ENCODE measurements at regions not wholly inside any gene's neighbourhood (a gene's known extent, or its start where the extent isn't known, plus 50 kb on each side); places are given as distances from the start of the nearest gene placed in this dataset.
A peak's percentile ranks its signal among the peaks of the same experiment; 100 is the strongest.

DNA sequence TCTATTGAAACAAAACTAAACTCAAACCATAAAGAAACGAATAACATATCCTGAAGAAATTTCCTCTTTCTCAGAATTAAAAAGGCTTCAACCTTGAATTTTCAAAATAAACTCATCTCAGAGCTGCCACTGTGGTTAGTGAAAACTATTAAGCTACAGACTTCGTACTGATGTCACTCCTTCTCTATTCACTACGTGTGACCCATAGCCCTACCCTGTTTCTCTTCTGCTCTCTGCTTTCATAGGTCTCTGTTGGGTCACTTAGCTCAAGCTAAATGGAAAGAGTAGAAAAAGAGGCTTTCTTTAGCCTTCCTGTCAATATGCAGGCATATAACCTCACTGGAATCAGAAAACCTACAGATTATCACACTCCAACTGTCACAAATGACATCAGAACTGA lies 126.6 kb upstream of the MME start:
- Histone ChIP-seq H3K9me3 (ENCODE audit: control insufficient read depth, low read length) (peaks cover 9% of the 10 kb centered on the region), H3K36me3 (ENCODE audit: control insufficient read depth in 1 of 2, insufficient read depth in 2 of 2, low read depth in 1 of 2, low read length in 2 of 2) (no peaks in the 10 kb centered on the region), H3K4me3 (ENCODE audit: insufficient read depth in 1 of 2, low read depth in 1 of 2, low read length in 2 of 2) (no peak overlapping the region), H3K4me2 (ENCODE audit: low read length, poor library complexity, severe bottlenecking) (no peak overlapping the region), H3K27ac (ENCODE audit: low read length, poor library complexity, severe bottlenecking) (no peak overlapping the region), H3K14ac (ENCODE audit: low read length in 2 of 2) (no peak overlapping the region), H3K4ac (ENCODE audit: low read depth in 1 of 2, low read length in 2 of 2) (no peak overlapping the region), H3K18ac (ENCODE audit: low read depth in 1 of 2, low read length in 2 of 2) (no peak overlapping the region), H2BK15ac (ENCODE audit: low read depth, poor library complexity, severe bottlenecking) (no peak overlapping the region), H2AK5ac (ENCODE audit: low read length, severe bottlenecking) (no peak overlapping the region), H3K9ac (ENCODE audit: low read length) (peak overlapping the region; percentile 9), H3K23ac (ENCODE audit: low read length in 2 of 2) (no peak overlapping the region), H3K79me1 (replicated peaks; ENCODE audit: low read length, poor library complexity, severe bottlenecking) (no peaks in the 10 kb centered on the region), H2BK5ac (ENCODE audit: low read depth, low read length, poor library complexity, severe bottlenecking) (no peak overlapping the region), H4K8ac (ENCODE audit: low read length) (no peak overlapping the region), H4K91ac (ENCODE audit: low read length) (no peak overlapping the region), H3K4me1 (ENCODE audit: control insufficient read depth, insufficient read depth, low read depth, low read length) (no peaks in the 10 kb centered on the region), H2BK120ac (ENCODE audit: low read depth, low read length) (no peak overlapping the region), H3K27me3 (ENCODE audit: control insufficient read depth in 1 of 2, insufficient read depth in 1 of 2, low read length in 2 of 2) (no peaks in the 10 kb centered on the region), H2AFZ (ENCODE audit: low read depth, low read length) (no peak overlapping the region), H2BK12ac (ENCODE audit: low read length in 2 of 2) (no peak overlapping the region)
- no peak for DNase-seq
- WGBS: 66% methylated on average over 2 of the region's 3 CpGs

- H3K23ac ChIP-seq (ENCODE audit: low read length in 2 of 2): no peak overlapping the region
- no peak overlapping the region for H2AFZ ChIP-seq (ENCODE audit: low read depth, low read length)
- no peak overlapping the region for H3K4me3 ChIP-seq (ENCODE audit: insufficient read depth in 1 of 2, low read depth in 1 of 2, low read length in 2 of 2)
- no peak overlapping the region for H3K27ac ChIP-seq (ENCODE audit: low read length, poor library complexity, severe bottlenecking)
- H3K36me3 ChIP-seq (ENCODE audit: control insufficient read depth in 1 of 2, insufficient read depth in 2 of 2, low read depth in 1 of 2, low read length in 2 of 2): no peaks in the 10 kb centered on the region
- no peak overlapping the region for H4K8ac ChIP-seq (ENCODE audit: low read length)
- H3K79me1 ChIP-seq (replicated peaks; ENCODE audit: low read length, poor library complexity, severe bottlenecking): no peaks in the 10 kb centered on the region
- no peak overlapping the region for H2BK120ac ChIP-seq (ENCODE audit: low read depth, low read length)
- no peaks in the 10 kb centered on the region for H3K27me3 ChIP-seq (ENCODE audit: control insufficient read depth in 1 of 2, insufficient read depth in 1 of 2, low read length in 2 of 2)
- DNase-seq: no peak
- H3K9ac ChIP-seq (ENCODE audit: low read length): no peak overlapping the region
- WGBS: no CpG with 5 or more reads among the region's 6 CpGs
- no peak overlapping the region for H3K18ac ChIP-seq (ENCODE audit: low read depth in 1 of 2, low read length in 2 of 2)
- H4K91ac ChIP-seq (ENCODE audit: low read length): no peak overlapping the region
- H3K4me1 ChIP-seq (ENCODE audit: control insufficient read depth, insufficient read depth, low read depth, low read length): no peaks in the 10 kb centered on the region
- H3K4me2 ChIP-seq (ENCODE audit: low read length, poor library complexity, severe bottlenecking): no peak overlapping the region
- H2BK5ac ChIP-seq (ENCODE audit: low read depth, low read length, poor library complexity, severe bottlenecking): no peak overlapping the region
- no peak overlapping the region for H3K14ac ChIP-seq (ENCODE audit: low read length in 2 of 2)
- no peak overlapping the region for H2BK12ac ChIP-seq (ENCODE audit: low read length in 2 of 2)
- peaks cover 9% of the 10 kb centered on the region for H3K9me3 ChIP-seq (ENCODE audit: control insufficient read depth, low read length)
- no peak overlapping the region for H2AK5ac ChIP-seq (ENCODE audit: low read length, severe bottlenecking)
- H3K4ac ChIP-seq (ENCODE audit: low read depth in 1 of 2, low read length in 2 of 2): no peak overlapping the region
- no peak overlapping the region for H2BK15ac ChIP-seq (ENCODE audit: low read depth, poor library complexity, severe bottlenecking)
Measured at GRCh38 chr3:154952553-154952952, 127.6 kb upstream of the MME start.

- H3K14ac ChIP-seq (ENCODE audit: low read length in 2 of 2): no peak overlapping the region
- no peaks in the 10 kb centered on the region for H3K27me3 ChIP-seq (ENCODE audit: control insufficient read depth in 1 of 2, insufficient read depth in 1 of 2, low read length in 2 of 2)
- peaks cover 10% of the 10 kb centered on the region for H3K9me3 ChIP-seq (ENCODE audit: control insufficient read depth, low read length)
- no peaks in the 10 kb centered on the region for H3K4me1 ChIP-seq (ENCODE audit: control insufficient read depth, insufficient read depth, low read depth, low read length)
- H3K36me3 ChIP-seq (ENCODE audit: control insufficient read depth in 1 of 2, insufficient read depth in 2 of 2, low read depth in 1 of 2, low read length in 2 of 2): no peaks in the 10 kb centered on the region
- no peak overlapping the region for H2BK15ac ChIP-seq (ENCODE audit: low read depth, poor library complexity, severe bottlenecking)
- H3K4ac ChIP-seq (ENCODE audit: low read depth in 1 of 2, low read length in 2 of 2): no peak overlapping the region
- 94% methylated on average over 2 of the region's 2 CpGs for WGBS
- H4K91ac ChIP-seq (ENCODE audit: low read length): no peak overlapping the region
- DNase-seq: no peak
- no peak overlapping the region for H3K9ac ChIP-seq (ENCODE audit: low read length)
- H3K79me1 ChIP-seq (replicated peaks; ENCODE audit: low read length, poor library complexity, severe bottlenecking): no peaks in the 10 kb centered on the region
- H2AFZ ChIP-seq (ENCODE audit: low read depth, low read length): no peak overlapping the region
- H4K8ac ChIP-seq (ENCODE audit: low read length): no peak overlapping the region
- H3K4me2 ChIP-seq (ENCODE audit: low read length, poor library complexity, severe bottlenecking): no peak overlapping the region
- H2AK5ac ChIP-seq (ENCODE audit: low read length, severe bottlenecking): no peak overlapping the region
- H3K4me3 ChIP-seq (ENCODE audit: insufficient read depth in 1 of 2, low read depth in 1 of 2, low read length in 2 of 2): no peak overlapping the region
- H3K18ac ChIP-seq (ENCODE audit: low read depth in 1 of 2, low read length in 2 of 2): no peak overlapping the region
- no peak overlapping the region for H2BK12ac ChIP-seq (ENCODE audit: low read length in 2 of 2)
- H2BK5ac ChIP-seq (ENCODE audit: low read depth, low read length, poor library complexity, severe bottlenecking): no peak overlapping the region
- no peak overlapping the region for H3K27ac ChIP-seq (ENCODE audit: low read length, poor library complexity, severe bottlenecking)
- no peak overlapping the region for H2BK120ac ChIP-seq (ENCODE audit: low read depth, low read length)
- H3K23ac ChIP-seq (ENCODE audit: low read length in 2 of 2): no peak overlapping the region
Measured at GRCh38 chr3:154943981-154944380, 136.1 kb upstream of the MME start.

GRCh38 chr3:154942827-154943226 lies 137.3 kb upstream of the MME start:
- no peak overlapping the region for H2AFZ ChIP-seq (ENCODE audit: low read depth, low read length)
- H3K27me3 ChIP-seq (ENCODE audit: control insufficient read depth in 1 of 2, insufficient read depth in 1 of 2, low read length in 2 of 2): no peaks in the 10 kb centered on the region
- no peaks in the 10 kb centered on the region for H3K4me1 ChIP-seq (ENCODE audit: control insufficient read depth, insufficient read depth, low read depth, low read length)
- H2BK15ac ChIP-seq (ENCODE audit: low read depth, poor library complexity, severe bottlenecking): no peak overlapping the region
- H2BK5ac ChIP-seq (ENCODE audit: low read depth, low read length, poor library complexity, severe bottlenecking): no peak overlapping the region
- no peak overlapping the region for H3K23ac ChIP-seq (ENCODE audit: low read length in 2 of 2)
- H3K4me3 ChIP-seq (ENCODE audit: insufficient read depth in 1 of 2, low read depth in 1 of 2, low read length in 2 of 2): no peak overlapping the region
- H3K79me1 ChIP-seq (replicated peaks; ENCODE audit: low read length, poor library complexity, severe bottlenecking): no peaks in the 10 kb centered on the region
- no peak overlapping the region for H2BK12ac ChIP-seq (ENCODE audit: low read length in 2 of 2)
- no peak overlapping the region for H3K4me2 ChIP-seq (ENCODE audit: low read length, poor library complexity, severe bottlenecking)
- H3K27ac ChIP-seq (ENCODE audit: low read length, poor library complexity, severe bottlenecking): no peak overlapping the region
- no peak overlapping the region for H4K91ac ChIP-seq (ENCODE audit: low read length)
- no peak overlapping the region for H3K14ac ChIP-seq (ENCODE audit: low read length in 2 of 2)
- no peak overlapping the region for H4K8ac ChIP-seq (ENCODE audit: low read length)
- H3K18ac ChIP-seq (ENCODE audit: low read depth in 1 of 2, low read length in 2 of 2): no peak overlapping the region
- H3K4ac ChIP-seq (ENCODE audit: low read depth in 1 of 2, low read length in 2 of 2): no peak overlapping the region
- no peak overlapping the region for H2AK5ac ChIP-seq (ENCODE audit: low read length, severe bottlenecking)
- H3K36me3 ChIP-seq (ENCODE audit: control insufficient read depth in 1 of 2, insufficient read depth in 2 of 2, low read depth in 1 of 2, low read length in 2 of 2): no peaks in the 10 kb centered on the region
- H3K9me3 ChIP-seq (ENCODE audit: control insufficient read depth, low read length): peaks cover 10% of the 10 kb centered on the region
- H3K9ac ChIP-seq (ENCODE audit: low read length): no peak overlapping the region
- no peak for DNase-seq
- no peak overlapping the region for H2BK120ac ChIP-seq (ENCODE audit: low read depth, low read length)

Measured in mesenchymal stem cell (in vitro differentiated cells and primary cell).